HG02981 (cell line): ENCODE measurements at regions not wholly inside any gene's neighbourhood (a gene's known extent, or its start where the extent isn't known, plus 50 kb on each side); places are given as distances from the start of the nearest gene placed in this dataset.

Experiments used
- ATAC-seq: cut with Tn5 transposase; IDR thresholded peaks from one replicate; pipeline ENCODE4 v1.9.1; 2021; ENCODE audit warnings: mild to moderate bottlenecking, moderate library complexity; ENCODE audit not compliant: unreplicated experiment

DNA sequence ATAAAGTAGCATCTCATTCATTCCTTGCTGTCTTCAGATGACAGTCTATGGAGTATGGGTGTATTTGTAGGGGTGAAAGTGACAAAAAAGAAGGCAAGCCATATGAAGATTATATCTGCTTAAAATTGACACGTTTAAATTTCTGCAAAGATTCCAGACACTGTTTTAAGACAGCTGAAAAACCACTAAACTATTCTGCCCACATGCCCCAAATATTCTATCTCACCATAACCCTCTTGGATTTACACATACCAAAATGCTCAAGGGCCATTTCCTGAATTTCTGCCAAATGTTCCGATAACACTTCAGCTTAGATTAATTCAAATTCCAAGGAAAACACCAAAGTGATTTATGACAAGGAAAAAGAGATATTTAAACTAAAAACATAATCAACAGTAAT, 99.9 kb upstream of the IL6 start:
- ATAC-seq, result no peak

DNA sequence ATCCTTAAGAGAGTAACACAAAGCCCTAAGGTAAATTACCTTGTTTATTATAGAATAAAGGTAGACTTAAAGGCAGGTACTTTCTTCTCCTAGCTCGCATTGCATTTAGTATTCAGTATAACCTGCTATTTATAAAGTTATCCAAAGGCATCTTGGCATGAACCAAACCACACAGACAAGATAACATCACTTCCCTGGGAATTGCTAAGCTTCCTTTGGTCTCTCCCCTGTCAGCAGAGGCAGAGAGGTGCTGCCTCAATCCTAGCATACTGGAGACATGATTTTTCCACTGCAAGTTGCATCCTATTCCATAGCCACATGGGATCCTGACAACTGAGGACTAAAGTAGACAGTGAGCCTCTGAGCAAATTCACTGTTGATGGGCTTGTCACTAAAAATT, 101.7 kb upstream of the IL6 start:
- no peak for ATAC-seq

DNA sequence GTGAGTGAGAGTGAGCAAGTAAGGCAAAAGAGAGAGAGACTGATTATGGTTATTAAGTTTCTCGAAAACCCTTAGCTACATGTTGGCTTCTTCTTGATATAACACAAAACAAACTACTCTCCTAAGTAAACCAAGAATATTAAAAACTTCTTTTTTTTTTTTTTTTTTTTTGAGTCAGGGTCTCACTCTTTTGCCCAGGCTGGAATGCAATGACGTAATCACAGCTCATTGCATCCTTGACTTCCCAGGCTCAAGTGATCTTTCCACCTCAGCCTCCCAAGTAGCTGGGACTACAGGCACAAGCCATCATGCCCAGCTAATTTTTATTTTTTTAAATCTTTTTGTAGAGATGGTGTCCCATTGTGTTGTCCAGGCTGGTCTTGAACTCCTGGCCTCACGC, 102.2 kb upstream of the IL6 start:
- ATAC-seq, result no peak

DNA sequence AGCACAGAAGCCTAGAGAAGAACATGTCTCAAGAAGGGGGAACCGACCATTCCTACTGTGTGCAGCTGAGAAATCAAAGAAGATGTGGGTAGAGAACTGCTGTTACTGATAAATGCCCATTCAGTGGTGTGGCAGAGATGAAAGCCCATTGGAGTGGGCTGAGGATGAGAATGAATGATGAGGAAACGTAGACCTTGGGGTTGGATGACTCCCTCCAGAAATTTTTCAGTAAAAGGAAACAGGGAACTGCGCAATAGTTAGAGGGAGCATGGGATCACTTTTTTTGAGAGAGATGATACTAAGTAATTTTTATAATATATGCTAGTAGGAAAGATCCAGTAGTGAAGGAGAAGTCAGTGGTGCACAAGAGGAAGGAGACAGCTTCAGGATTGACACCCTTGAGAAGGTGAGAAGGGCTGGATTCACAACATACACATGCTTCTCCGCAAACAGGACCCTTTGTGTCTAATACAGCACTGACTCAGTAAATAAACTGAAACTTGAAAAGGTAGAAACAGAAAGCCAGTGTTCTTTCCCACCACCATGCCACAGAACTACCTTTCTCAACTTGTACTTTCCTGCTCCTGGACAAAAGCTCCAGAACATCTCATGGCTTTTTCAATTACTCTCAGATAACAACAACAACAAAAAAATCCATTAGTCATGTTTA, 104.7 kb upstream of the IL6 start:
- ATAC-seq, result no peak

DNA sequence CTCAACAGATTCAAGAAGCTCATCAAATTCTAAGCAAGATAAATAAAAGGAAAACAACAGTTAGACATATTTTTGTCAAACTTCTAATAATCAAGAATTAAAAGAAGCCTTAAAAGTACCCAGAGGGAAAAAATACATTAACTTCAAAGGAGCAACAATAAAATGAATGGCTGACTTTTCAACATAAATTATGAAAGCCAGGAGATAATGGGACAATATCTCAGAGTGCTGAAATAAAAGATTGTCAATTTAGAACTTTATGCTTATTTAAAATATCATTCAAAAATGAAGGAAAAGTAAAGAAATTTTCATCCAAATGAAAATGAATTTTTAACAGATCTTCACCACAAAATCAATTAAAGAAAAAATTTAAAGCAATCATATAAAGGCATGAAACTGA, 108.5 kb upstream of the IL6 start:
- ATAC-seq, result no peak

DNA sequence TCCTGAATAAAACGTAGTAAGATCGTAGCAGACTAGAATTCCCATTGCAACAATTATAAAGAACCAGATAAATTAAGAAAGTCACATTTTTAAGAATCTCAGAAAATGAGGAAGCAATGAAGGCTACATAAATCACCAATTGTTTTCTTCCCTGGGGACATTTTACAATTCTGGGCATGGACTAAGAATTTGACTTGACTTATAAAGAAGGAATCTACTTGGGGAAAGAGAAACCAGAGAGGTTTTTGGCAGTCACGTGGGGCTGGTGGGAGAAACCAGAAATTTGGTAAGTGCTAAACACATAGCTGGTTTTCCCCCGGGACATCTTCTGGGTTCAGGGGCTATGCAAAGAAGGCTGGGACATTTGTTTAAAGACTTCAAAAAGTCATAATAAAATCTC, 109.8 kb upstream of the IL6 start:
- ATAC-seq, result no peak

DNA sequence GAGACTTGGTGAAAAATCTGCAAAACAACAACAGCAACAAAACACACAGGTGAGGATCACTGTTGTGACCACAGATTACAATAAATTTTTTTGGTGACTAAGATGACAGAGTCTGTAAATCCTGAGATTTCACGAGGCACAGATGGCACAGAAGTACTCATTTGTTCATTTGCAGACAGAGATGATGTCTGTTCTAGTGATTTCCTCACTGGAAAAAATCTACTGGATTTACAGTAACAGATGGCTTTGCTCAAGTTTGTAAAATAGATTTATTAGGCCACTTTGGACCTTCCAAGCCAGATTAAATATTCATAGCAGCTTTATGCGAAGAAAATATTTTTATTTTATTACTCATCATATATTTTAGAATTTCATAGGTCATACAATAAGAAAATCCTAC, 113.5 kb upstream of the IL6 start:
- no peak for ATAC-seq

DNA sequence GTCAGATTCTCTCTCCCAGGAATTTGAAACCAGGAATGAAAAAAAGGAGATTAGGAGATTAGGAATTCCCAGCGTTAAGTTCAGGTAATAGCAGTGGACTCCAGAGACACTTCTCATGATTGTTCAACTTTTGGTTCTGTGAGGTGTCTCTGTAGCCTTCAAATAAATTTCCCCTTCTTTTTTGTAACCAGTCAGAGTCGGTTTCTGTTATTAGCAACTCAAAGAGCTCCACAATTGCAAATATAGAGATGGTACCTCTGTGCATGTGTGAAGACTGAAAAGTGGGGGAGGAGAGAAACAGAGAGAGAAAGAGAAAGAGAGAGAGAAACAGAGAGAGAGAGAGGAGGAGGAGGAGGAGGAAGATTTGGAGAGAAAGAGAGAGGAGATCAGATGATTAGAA, 112.8 kb upstream of the STEAP1B start:
- ATAC-seq, result no peak

DNA sequence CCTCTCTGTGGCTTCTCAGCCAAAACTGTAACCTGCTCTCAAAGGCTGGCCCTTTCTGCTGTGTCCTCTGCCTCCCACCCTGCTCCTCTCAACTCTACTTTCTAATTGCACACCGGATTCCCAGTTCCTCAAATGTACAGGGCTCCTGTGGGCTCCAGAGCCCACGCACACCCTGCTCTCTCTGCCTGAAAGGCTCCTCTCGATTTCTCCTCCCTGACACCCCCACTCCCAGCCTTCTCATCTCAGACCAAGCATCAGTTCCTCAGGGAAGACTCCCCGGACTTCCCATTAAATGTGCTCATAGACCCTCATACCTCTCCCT, 111.7 kb upstream of the STEAP1B start:
- ATAC-seq, result no peak

DNA sequence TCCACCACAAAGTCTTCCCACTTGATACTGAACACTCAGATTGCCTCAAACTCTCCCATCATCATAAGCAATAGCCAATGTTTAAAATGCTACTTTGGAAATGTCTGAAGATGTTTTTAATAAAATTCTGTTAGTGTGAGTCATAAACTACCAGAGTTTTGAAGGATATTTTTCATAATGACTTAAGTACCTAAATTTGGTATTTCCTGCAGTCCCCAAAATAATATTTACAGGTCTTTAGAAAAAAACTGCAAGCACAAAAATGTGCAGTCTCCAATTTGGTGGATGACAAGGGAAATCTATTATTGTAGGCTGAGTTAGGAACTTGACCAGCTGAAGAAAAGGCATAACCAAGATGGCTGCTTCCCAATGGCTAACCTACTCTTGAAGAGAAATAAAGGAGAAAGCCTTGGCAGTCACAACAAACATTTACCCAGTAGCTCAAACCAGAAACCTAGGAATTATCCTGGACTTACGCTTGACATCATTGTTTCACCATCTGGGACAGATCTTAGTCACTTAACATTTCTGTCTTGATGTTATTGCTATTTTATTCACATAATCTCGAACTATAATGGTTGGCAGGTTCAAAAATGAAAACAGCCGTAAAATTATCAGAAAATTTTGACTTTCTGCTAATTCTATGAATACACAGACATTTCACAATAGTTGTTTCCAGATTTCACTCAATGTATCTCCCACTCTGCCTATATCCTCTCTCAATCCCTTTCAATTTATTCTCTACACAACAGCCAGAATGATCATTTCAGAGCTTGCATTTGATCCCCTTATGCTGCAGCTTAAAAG, 111.2 kb upstream of the STEAP1B start:
- ATAC-seq, result no peak

DNA sequence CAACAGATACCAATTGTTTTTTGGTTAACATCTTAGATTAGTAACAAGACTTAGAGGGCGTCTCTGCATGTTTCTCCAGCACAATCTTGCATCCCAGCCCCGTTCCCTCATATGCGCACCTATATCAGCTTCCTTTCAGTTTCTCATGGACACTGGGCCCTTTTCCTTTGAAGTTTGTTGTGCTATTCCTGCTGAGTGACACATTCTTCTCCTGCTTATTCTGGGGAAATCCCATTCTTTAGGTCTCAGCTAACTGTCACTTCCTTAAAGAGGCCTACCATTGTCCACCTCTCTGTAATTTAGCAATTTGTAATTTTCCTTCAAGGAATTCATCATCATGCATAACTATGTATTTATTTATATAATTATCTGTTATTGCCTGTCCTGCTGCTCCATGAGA, 110.3 kb upstream of the STEAP1B start:
- ATAC-seq, result no peak

DNA sequence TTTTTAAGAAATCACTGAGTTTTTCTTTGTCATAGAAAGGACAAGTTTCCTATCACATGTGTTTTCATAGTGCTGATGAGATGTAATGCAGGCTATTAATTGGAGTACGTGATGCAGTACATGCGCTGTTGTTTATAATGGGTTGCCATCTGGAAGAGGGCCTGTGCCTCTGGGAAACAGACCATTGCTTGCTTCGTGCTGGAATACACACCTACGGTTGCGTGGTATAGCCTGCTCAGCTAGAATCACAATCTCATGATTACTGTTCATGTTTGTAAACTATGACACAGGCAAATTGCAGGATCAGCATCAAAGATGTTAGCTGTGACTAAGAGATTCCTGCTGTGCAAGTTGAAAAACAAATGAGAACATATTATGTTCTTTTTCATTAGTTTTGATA, 107.2 kb upstream of the STEAP1B start:
- no peak for ATAC-seq

DNA sequence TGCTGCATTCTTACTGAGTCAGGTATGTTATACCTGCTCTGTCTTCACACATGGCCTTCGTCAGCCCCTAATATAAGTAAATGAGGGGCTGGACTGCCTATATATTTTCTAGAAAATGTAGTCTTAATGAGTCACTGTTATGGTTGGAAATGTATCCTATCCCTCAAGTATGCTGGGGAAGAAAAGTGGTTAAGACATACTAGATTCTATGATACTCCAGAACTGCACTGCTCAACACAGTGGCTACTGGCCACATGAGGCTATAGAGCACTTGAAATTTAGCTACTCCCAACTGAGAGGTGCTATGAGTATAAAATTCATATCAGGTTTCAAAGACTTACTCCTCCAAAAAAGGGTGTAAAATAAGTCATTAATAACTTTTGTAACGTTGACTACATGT, 104.3 kb upstream of the STEAP1B start:
- no peak for ATAC-seq

DNA sequence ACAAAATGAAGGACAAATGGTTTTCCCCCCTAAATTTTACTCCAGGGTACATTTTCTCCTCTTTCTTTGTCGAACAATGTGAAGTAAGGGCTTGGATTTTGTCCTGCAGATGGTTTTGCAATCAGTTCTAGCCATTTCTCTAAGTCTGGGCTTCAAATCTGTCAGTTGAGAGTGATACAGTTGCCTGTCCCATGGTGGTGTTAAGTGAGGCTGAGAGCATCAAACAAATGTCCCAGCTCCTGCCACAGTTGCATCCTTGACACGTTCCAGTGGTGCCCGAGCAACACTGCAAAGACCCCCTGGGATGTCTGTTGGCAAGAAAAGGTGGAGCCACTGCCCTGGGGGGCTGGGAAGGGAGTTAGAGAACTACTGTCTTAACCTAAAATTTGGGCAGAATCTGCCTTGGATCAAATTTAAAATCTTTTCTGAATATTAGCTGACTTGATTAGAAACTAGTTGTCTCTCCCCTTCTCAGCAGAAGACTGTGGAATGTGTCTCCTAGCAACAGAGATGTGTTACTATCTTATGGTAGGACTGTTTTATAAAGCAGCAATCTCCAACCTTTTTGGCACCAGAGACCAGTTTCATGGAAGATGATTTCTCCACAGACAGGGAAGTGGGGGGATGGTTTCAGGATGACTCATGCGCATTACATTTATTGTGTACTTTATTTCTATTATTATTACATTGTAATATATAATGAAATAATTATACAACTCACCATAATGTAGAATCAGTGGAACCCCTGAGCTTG, 102.0 kb upstream of the STEAP1B start:
- ATAC-seq, result no peak

DNA sequence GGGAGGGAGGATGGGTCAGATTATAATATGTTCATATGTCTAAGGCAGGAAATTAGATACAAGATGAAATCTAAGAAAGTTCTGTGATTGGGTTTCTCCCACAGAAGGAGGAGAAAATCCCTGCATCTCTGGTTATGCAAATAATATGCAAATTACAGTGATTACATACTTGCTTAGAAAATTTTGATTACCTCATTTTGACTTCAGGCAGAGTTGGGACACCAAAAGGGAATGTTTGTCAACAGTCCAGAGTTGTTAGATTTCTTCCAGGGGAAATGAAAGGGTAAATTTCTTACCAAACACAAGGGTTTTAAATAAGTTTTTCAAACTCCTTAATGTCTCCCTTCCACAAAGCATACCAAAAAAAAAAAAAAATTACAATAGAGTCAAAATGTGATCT, 101.4 kb upstream of the STEAP1B start:
- ATAC-seq, result no peak

DNA sequence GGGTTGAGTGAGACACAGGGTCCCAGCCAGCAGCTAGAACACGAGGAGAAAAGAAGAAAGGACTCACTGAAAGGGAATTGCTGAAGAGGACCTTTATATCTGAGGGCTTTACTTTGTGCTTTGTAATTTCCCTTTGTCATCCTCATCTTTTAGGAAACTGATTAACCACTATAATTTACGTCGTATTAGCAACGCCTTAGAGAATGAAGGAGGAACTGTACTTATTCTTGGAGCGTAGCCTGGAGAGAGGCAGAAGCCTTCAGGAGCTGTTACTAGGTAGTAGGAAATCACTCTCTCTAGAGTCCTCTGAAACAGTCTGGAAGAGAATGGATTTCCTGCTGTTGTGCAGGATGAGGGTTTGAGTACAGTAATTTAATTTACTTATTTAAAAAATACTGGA, 101.0 kb upstream of the STEAP1B start:
- no peak for ATAC-seq

DNA sequence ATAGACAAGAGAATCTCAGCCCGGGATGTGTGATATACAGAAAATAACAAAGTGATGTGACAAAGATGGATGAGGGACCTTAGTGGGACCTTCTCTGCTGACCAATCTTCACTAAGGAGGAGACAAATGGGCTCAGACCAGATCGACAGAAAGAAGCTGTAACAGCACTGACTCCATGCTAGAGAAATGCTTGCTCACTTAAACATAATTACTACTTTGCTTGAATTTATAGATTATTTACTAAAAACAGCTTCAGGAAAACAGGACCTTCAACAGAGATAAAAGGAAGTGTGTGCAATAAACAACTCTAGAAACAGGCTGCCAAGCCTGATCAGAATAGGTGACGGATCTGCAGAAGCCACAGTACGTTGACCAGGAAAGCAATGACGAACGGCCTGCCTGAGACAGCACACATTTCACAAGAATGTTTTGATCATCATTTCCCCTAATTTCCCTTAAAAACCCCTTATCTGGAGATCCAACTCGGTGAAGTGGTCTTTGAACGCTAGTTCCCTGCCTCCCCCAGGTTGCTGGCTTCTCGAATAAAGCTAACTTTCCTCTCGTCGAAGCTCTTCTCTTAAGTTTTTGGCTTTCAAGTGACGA, 98.4 kb upstream of the STEAP1B start:
- no peak for ATAC-seq

DNA sequence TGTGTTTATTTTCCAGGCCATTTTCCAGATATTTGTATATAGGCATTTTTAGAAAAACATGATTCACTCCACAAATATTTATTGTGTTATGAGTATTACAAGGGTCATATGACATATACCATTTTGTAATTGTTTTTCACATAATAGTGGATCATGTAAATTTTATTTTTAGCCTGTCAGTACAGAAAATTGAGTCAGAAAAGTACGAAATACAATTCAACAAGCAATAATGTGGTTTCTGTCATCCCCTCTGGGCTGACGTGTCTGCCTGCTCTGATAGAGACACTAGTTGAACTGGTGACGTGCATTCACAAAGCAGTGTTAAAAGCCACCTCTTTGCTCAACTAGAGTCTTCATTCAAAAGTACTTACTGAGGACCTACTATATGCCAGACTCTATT, 97.9 kb upstream of the STEAP1B start:
- ATAC-seq, result no peak

DNA sequence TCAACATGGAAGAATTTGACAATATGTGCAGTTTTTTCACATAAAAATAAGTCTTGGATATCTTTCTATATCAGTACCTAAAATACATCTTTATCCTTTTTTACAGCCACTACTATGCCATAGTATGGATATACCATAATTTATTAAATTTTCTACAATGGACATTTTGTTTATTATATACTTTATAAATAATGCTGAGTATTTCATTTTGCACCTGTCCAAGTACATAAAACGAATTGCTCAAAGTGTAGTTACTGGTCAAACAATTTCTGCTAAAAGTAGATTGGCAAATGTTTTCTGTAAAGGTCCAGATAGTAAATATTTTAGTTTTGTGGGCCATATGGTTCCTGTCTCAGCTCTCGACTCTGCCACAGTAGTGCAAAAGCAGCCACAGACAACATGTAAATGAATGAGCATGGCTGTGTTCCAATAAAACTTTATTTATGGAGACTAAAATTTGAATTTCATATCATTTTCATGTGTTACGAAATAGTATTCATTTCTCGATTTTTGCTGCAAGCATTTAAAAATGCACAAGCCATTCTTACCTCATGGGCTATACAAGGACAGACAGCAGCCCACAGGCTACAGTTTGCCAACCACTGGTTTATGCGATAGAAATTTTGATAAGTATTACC, 96.9 kb upstream of the STEAP1B start:
- no peak for ATAC-seq

DNA sequence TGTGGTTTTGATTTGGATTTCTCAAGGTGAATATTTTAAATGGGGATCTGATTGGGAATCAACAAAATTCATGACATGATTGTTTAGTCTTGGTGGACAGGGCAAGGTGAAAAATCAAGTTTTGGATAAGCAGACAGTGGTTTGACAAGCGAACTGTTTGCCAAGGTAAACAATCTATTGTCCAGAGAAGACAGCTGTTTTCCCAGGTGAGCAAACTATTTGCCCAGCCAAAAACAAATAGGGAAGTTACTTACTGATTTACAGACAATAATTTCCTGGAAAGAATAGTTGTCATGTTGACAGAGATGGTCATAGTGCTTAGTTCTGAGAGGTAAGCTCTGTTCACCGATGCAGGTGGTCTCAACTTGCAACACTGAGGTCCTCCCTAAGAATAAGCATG, 94.0 kb upstream of the STEAP1B start:
- ATAC-seq, result no peak

DNA sequence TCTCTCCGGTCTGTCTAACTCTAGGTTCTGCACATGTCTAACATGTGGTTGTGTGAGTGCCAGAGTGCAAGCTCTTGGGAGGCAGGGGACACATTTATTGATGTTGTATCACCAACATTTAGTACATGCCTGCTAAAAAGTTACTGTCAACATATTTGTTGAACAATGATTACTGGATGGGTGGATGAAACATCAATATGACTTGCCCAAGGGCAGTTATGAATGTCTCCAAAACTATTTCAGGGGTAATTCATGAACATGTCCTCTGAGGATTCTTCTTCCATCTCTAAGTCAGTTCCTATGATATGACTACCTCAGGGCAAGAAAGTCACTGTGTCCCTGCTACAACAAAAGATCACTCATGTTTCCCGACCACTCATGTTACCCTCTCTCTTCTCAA, 91.3 kb upstream of the STEAP1B start:
- ATAC-seq, result no peak
